ENCODE measurements at regions not wholly inside any gene's neighbourhood (a gene's known extent, or its start where the extent isn't known, plus 50 kb on each side); places are given as distances from the start of the nearest gene placed in this dataset.

- Histone ChIP-seq H3K27me3 (ENCODE audit: control insufficient read depth, insufficient read depth, low read length) (no peaks in the 10 kb centered on the region), H3K4me3 (ENCODE audit: insufficient read depth, low read depth, low read length) (no peak overlapping the region), H3K36me3 (replicated peaks; ENCODE audit: control insufficient read depth, insufficient read depth, low read length) (no peaks in the 10 kb centered on the region)
- DNase-seq = no peak
These were observed 235.4 kb upstream of the SNX7 start for GRCh38 chr1:98426092-98426491.

GRCh38 chr1:98422816-98423215 lies 238.7 kb upstream of the SNX7 start:
- Histone ChIP-seq H3K4me3 (ENCODE audit: insufficient read depth, low read depth, low read length) (no peak overlapping the region), H3K27me3 (ENCODE audit: control insufficient read depth, insufficient read depth, low read length) (no peaks in the 10 kb centered on the region), H3K36me3 (replicated peaks; ENCODE audit: control insufficient read depth, insufficient read depth, low read length) (no peaks in the 10 kb centered on the region)
- no peak for DNase-seq

GRCh38 chr1:98421085-98421435 lies 240.5 kb upstream of the SNX7 start:
- H3K27me3 ChIP-seq (ENCODE audit: control insufficient read depth, insufficient read depth, low read length) = no peaks in the 10 kb centered on the region
- DNase-seq = no peak
- H3K4me3 ChIP-seq (ENCODE audit: insufficient read depth, low read depth, low read length) = no peak overlapping the region
- no peaks in the 10 kb centered on the region for H3K36me3 ChIP-seq (replicated peaks; ENCODE audit: control insufficient read depth, insufficient read depth, low read length)

- Histone ChIP-seq H3K36me3 (replicated peaks; ENCODE audit: control insufficient read depth, insufficient read depth, low read length) (no peaks in the 10 kb centered on the region), H3K27me3 (ENCODE audit: control insufficient read depth, insufficient read depth, low read length) (no peaks in the 10 kb centered on the region), H3K4me3 (ENCODE audit: insufficient read depth, low read depth, low read length) (no peak overlapping the region)
- no peak for DNase-seq
These were observed 241.0 kb upstream of the SNX7 start for GRCh38 chr1:98420376-98421084.

- Histone ChIP-seq H3K36me3 (replicated peaks; ENCODE audit: control insufficient read depth, insufficient read depth, low read length) (no peaks in the 10 kb centered on the region), H3K4me3 (ENCODE audit: insufficient read depth, low read depth, low read length) (no peak overlapping the region), H3K27me3 (ENCODE audit: control insufficient read depth, insufficient read depth, low read length) (no peaks in the 10 kb centered on the region)
- no peak for DNase-seq
These were observed 243.7 kb upstream of the SNX7 start for GRCh38 chr1:98417820-98418219.

GRCh38 chr1:98410082-98410481 lies 251.4 kb upstream of the SNX7 start:
- Histone ChIP-seq H3K4me3 (ENCODE audit: insufficient read depth, low read depth, low read length) (no peak overlapping the region), H3K27me3 (ENCODE audit: control insufficient read depth, insufficient read depth, low read length) (no peaks in the 10 kb centered on the region), H3K36me3 (replicated peaks; ENCODE audit: control insufficient read depth, insufficient read depth, low read length) (no peaks in the 10 kb centered on the region)
- no peak for DNase-seq

- Histone ChIP-seq H3K4me3 (ENCODE audit: insufficient read depth, low read depth, low read length) (no peak overlapping the region), H3K36me3 (replicated peaks; ENCODE audit: control insufficient read depth, insufficient read depth, low read length) (no peaks in the 10 kb centered on the region), H3K27me3 (ENCODE audit: control insufficient read depth, insufficient read depth, low read length) (no peaks in the 10 kb centered on the region)
- no peak for DNase-seq
These were observed 255.0 kb upstream of the SNX7 start for GRCh38 chr1:98406352-98407088.

- Histone ChIP-seq H3K36me3 (replicated peaks; ENCODE audit: control insufficient read depth, insufficient read depth, low read length) (no peaks in the 10 kb centered on the region), H3K4me3 (ENCODE audit: insufficient read depth, low read depth, low read length) (no peak overlapping the region), H3K27me3 (ENCODE audit: control insufficient read depth, insufficient read depth, low read length) (no peaks in the 10 kb centered on the region)
- DNase-seq = no peak
These were observed 255.9 kb upstream of the SNX7 start for GRCh38 chr1:98405581-98406074.

GRCh38 chr1:98404866-98405265 lies 256.7 kb upstream of the SNX7 start:
- DNase-seq = no peak
- Histone ChIP-seq H3K4me3 (ENCODE audit: insufficient read depth, low read depth, low read length) (no peak overlapping the region), H3K27me3 (ENCODE audit: control insufficient read depth, insufficient read depth, low read length) (no peaks in the 10 kb centered on the region)

GRCh38 chr1:98403963-98404480 lies 257.5 kb upstream of the SNX7 start:
- no peaks in the 10 kb centered on the region for H3K27me3 ChIP-seq (ENCODE audit: control insufficient read depth, insufficient read depth, low read length)
- no peak overlapping the region for H3K4me3 ChIP-seq (ENCODE audit: insufficient read depth, low read depth, low read length)
- no peak for DNase-seq
- H3K36me3 ChIP-seq (replicated peaks; ENCODE audit: control insufficient read depth, insufficient read depth, low read length) = no peaks in the 10 kb centered on the region

More at GRCh38 chr1:98404866-98405265, 256.7 kb upstream of the SNX7 start:
- no peaks in the 10 kb centered on the region for H3K36me3 ChIP-seq (replicated peaks; ENCODE audit: control insufficient read depth, insufficient read depth, low read length)

GRCh38 chr1:98402860-98403259 lies 258.7 kb upstream of the SNX7 start:
- no peak for DNase-seq
- no peaks in the 10 kb centered on the region for H3K36me3 ChIP-seq (replicated peaks; ENCODE audit: control insufficient read depth, insufficient read depth, low read length)
- no peaks in the 10 kb centered on the region for H3K27me3 ChIP-seq (ENCODE audit: control insufficient read depth, insufficient read depth, low read length)
- no peak overlapping the region for H3K4me3 ChIP-seq (ENCODE audit: insufficient read depth, low read depth, low read length)

- no peaks in the 10 kb centered on the region for H3K27me3 ChIP-seq (ENCODE audit: control insufficient read depth, insufficient read depth, low read length)
- H3K4me3 ChIP-seq (ENCODE audit: insufficient read depth, low read depth, low read length) = no peak overlapping the region
- DNase-seq = no peak
- H3K36me3 ChIP-seq (replicated peaks; ENCODE audit: control insufficient read depth, insufficient read depth, low read length) = no peaks in the 10 kb centered on the region
These were observed 261.1 kb upstream of the SNX7 start for GRCh38 chr1:98400446-98400845.

GRCh38 chr1:98399218-98399617 lies 262.3 kb upstream of the SNX7 start:
- no peaks in the 10 kb centered on the region for H3K27me3 ChIP-seq (ENCODE audit: control insufficient read depth, insufficient read depth, low read length)
- H3K36me3 ChIP-seq (replicated peaks; ENCODE audit: control insufficient read depth, insufficient read depth, low read length) = no peaks in the 10 kb centered on the region
- no peak overlapping the region for H3K4me3 ChIP-seq (ENCODE audit: insufficient read depth, low read depth, low read length)
- no peak for DNase-seq

- no peak for DNase-seq
- no peak overlapping the region for H3K4me3 ChIP-seq (ENCODE audit: insufficient read depth, low read depth, low read length)
- no peaks in the 10 kb centered on the region for H3K27me3 ChIP-seq (ENCODE audit: control insufficient read depth, insufficient read depth, low read length)
- no peaks in the 10 kb centered on the region for H3K36me3 ChIP-seq (replicated peaks; ENCODE audit: control insufficient read depth, insufficient read depth, low read length)
These were observed 262.9 kb upstream of the SNX7 start for GRCh38 chr1:98398649-98399048.

GRCh38 chr1:98398092-98398491 lies 263.4 kb upstream of the SNX7 start:
- H3K27me3 ChIP-seq (ENCODE audit: control insufficient read depth, insufficient read depth, low read length) = no peaks in the 10 kb centered on the region
- H3K4me3 ChIP-seq (ENCODE audit: insufficient read depth, low read depth, low read length) = no peak overlapping the region
- no peak for DNase-seq
- no peaks in the 10 kb centered on the region for H3K36me3 ChIP-seq (replicated peaks; ENCODE audit: control insufficient read depth, insufficient read depth, low read length)
